Kidney glomerular epithelial cell (primary cell): ENCODE measurements at regions not wholly inside any gene's neighbourhood (a gene's known extent, or its start where the extent isn't known, plus 50 kb on each side); places are given as distances from the start of the nearest gene placed in this dataset.

Experiments
- DNase-seq: peaks from one replicate; lab custom pipeline; 2025; lab: John Stamatoyannopoulos, UW

DNA sequence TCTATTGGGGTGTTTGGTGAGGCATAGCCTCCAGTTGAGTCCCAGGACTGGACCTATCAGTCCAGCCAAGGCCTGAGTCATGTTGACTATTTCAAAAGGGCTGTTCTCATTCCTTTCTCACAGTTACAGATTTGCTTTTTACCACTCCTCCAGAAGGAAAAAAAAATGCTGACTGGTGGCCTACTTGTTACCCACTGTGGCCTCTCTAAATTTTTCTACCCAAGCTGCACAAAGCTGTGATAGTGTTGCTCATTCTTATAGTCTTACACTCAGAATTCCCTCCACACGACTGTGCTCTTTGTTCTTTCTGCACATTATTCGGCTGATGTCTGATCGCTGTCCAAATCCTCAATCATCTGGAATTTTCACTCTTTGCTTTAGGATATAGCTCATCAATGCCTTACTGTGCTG lies 1142.2 kb downstream of the IGSF11 start:
- DNase-seq = peak; percentile 34

DNA sequence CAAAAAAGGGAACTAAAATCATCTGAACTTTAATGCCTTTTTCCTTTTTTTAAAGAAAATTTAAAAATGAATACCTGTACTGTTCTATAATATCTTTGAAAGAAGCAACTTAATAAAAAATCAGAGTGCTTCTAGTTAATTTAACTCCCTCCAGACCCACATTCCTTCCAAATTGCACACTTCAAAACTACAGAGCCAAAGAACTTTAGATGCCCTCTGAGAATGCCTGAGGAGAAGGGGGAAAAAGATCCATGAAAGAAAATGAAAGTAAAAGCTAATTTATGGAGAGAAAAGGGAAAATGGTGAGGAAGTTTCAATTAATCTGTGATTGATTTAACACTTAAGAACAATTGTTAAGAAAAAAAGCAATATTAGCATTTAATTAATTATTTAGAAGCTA lies 1141.6 kb downstream of the IGSF11 start:
- DNase-seq = no peak

DNA sequence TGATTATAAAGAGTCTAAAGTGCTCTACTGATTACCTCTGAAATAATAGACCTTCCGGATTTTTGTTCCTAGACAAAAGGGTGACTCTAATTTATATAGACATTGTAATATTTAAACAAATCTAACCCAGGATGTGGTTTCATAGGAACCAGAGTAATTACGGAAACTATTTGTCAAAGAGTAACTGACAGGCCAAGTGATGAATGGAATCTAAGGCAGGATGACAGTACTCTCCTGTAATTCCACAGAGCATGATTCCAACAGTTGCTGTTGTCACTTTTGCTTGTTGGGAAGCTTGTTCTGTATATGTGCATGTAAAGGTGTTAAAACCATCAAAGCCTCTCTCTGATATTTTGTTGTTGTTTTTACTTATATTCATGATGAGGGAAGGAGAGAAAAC lies 1141.0 kb downstream of the IGSF11 start:
- DNase-seq = peak; percentile 38

DNA sequence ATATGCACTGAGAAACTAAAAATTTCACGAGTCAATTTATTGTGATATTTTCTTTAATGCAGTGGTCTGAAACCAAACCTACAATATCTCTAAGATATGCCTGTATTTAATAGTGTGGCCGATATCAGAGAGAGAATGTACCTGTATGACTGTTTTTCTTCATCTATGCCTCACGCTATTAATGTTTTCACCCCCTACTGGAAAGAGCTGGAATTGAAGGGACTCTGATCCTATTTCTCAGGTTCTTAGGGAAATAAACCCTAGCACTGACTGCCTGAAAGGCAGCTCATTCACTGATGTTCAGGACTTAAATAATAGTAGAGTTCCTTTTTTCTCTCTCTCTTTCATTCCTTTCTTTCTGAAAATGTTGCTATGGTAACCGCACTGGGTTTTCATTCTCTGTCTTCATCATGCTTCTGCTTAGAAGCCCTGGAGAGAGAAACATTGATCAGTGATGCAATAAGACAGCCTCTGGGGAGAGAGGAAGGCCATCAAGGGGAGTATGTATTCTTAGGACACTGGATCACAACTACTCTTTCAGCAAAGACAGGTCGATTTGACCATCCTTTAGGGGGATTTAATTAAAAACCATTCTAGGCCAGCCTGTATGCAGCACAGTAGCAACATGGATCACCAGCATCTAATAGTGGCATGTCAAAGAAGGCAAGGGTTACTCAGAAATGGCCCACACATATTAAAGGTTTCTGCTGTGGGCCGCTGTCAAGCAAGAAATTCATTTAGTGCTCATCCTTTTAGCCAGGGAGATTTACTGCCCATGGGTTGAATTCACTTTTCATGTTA lies 1135.7 kb downstream of the IGSF11 start:
- no peak for DNase-seq

DNA sequence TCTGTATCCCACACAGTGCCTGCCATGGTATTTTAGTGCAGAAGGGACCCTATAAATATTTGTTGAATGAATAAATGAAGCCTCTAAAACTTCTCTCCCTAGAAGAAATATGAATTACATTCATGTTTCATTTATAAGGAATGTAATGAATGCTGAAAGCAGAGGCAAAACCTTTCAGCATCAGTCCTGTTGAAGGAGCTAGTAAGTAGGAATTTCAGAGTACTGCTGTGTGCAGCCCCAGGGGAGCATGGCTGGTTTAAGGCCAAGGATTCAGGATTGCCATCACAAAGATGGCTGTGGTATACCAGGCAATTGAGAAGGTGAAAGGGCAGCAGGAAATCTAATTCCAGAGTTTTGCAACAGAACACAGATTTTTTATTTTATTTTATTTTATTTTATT lies 1131.4 kb downstream of the IGSF11 start:
- DNase-seq = no peak

DNA sequence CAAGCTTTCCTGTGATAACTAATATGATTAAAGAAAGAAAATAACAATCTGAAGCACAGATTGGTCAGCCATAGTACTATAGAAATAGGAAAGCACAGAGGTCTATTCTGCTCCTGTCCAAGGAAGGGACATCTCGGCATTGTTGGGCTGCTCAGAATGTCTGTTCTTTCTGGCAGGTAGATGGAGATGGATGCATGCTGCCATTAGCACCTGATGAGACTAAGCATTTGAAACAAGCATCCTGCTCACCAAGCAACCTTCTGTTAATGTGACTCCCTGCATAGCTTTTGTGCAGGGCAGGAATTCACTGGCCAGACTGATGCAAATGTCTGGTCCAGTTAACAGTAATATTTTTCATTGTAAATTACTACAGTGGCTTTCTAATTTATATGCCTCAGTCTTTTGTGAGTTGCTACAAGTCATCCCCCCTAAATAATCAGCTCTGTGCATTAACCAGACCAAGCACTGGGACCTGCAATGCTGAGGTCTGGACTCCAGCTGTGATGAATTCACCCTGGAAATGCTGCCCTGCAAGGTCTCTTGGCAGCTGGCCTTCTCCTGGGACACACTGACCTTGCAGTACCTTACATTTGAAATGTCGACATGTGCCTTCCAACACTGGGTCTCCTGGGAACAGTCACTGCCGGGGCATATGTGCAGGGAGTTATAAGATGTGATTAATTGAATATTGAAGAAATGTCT lies 1123.7 kb downstream of the IGSF11 start:
- no peak for DNase-seq

DNA sequence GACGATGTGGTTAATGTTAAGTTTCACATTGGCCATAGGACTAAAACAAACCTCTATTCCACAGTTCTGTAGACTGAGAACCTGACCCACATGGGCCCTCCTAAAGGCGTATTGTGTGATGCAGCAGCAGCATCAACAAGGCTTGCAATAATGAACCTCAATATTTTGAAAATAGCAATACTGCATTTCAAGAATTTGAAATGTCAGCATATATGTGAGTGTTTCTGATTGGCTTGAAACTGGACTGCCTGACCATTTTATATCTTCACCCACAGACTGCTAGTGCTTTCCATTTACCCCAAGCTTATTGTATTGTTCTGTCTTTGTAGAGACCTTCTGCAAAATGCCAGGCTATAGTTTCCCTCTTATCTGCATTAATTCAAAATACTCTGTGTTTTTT lies 1122.3 kb downstream of the IGSF11 start:
- DNase-seq = no peak

DNA sequence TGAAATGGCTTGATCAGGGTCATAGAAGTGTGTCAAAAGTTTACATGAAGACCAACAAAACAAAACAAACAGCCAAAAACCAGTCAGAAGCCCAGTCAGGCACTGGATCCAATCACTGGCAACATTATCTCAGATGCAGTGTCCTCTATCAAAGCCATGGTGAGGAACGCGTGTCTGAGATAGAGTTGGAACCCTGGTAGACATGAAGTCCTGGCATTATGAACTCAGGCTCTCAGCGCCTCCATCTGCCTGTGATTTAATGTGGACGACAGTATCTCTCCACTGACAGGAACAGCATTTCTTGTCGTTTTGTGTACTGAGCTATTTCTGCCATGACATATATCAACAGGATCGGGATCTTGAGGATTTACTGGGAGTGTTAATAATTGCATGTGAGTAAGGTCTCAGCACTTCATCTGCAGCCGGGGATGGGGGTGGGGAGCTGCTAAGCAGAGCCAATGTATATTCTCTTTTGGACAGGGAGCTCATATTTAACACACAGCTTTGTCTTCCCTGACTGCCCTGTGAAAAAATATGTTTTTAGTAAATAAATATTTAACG lies 1120.0 kb downstream of the IGSF11 start:
- DNase-seq = no peak

DNA sequence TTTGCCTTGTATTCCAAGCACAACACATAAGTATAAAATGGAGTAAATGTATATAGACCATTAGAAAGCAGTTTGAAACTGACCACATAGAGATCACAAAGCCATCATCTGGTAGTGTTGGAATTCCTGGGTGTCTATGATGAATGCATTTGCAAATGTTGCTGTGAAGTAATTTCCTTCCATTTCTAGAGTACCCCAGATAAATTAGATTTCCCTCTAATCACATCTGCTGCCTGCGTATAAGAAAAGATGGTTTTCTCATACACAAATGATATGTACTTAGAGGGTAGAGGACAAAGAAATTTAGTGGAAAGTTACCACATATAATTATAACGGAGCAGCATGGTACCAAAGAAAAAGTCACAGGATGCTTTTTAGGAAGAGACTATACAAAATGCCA lies 1117.8 kb downstream of the IGSF11 start:
- no peak for DNase-seq

DNA sequence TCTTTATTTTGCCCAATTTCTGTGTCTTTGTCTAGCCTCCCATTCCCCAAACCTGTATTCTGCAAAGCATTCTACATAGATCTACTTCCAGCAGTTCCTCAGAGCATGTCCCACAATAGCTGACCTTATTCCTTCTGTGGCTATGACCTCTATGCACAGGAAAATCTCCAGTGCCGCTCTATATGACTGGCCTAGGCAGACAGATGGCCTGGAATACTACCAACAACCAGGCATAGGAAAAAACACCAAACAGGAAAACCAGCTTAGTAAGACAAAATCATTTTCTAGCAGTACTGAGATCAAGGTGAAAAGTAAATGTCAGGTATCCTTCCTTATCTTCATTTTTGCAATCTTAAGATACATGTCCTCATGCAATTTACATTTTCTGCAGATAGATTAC lies 1115.0 kb downstream of the IGSF11 start:
- no peak for DNase-seq

DNA sequence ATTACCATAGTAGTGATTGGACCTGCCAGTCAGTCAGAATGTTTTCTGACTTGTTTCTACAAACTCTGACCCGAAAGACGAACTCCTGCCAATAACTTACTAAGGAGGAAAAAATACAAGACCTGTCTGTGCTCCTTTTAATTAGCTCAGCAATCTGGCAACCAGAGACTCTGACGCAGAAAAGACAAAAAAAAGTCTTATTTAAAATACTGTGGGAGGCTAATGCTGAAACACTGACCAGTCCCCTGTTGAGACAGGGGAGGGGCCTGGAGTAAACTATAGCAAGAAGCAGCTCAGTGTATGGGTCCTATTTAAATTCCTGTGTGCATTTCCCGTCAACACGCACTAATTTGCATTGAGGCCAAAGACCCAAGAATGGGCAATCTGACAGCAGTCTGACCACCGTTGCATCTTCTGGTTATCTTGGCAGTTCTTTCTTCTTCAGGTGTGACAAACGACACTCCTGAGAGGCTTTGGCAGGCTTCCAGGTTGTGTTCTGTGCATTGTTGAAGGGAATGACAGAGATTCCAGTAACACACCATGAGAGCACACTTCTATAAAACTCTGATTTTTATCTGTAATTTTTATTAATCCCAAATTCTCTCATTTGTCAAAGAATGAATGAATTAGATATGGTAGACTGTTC lies 1114.3 kb downstream of the IGSF11 start:
- no peak for DNase-seq

DNA sequence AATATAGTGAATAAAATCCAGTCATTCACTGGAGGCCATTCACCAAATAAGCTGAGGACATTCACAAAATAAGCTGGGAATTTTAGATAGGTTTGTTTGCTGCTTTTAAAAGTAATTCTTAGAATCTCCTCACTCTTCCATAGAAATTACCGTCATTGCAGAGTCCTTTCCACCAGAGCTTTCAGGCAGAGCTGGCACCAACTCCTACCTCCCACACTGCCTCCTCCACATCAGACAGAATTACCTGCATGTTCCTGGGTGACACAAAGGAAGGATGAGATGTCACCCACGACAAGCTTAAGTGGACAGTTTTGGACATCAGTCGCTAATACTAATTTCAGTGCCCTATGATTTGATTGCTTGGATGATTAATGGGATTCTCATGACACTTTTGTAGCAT lies 1113.2 kb downstream of the IGSF11 start:
- no peak for DNase-seq

DNA sequence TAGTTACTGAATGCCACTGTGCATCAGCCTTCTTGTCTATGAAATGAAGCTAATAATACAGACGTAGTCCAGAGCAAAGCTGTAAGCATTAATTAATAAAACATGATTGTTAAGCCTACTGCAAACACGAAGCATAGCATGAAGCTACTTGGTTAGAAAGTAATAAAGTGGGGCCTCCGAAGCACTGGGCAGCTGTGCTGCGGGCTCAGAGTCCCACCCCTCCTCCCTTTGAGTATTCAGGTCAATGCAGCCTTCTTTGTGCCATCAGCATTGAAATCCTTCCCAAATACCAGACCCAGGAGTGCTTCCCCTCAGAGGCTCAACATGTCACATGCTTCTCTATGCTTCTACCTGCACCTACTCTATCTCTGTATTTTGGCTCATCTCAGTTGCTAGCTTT lies 1112.6 kb downstream of the IGSF11 start:
- DNase-seq = no peak

DNA sequence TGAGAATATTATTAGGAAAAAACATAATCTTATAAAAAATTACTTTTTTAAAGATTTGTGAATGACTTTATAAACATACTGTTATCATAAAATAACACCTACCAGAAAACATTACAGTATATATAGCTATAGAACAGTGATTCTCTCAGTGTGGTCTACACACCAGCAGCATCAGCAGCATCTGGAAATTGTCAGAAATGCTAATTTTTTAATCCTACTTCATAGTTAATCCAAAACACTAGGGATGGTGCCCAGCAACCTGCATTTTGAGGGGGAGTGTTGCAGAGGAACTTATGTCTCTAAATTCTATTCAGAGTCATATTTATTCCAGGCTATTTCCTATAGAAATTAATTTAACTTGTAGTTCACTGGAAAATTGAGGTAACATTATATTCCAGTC lies 1107.8 kb downstream of the IGSF11 start:
- no peak for DNase-seq

DNA sequence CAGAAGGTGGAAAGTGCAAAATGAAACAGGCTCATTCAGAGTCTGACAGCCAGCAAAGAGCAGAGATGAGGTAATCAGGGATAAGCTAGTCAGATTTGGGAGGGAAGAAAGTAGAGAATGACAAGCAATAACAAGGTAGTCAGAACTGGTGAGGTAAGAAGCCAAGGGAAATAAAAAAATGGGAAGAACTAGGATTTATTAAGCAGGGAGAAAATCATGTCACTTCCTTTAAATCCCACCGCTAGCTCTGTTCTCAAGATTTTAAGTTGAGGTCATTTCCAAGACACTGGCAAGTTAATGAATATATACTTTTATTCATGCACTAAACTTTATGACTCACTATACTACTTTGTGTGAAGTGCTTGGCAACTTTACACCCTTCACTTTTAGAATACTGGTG lies 1106.8 kb downstream of the IGSF11 start:
- peak; percentile 75 for DNase-seq

DNA sequence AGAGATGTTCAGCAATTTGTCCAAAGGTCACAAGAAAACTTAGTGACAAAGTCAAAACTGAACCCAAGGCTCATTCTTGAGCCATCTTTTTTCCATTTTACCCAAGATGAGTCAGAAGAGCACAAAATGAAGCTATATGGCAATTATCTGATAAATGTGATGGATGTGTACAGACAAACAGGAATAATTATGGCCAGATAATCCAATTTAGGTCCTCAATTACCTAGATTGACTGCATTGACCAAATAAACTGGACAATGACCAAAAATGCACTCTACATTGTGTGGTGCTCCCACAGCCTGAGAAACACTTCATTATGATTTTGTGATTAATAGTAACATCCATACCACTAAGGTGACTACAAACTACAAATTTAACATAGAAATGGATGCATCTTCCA lies 1105.8 kb downstream of the IGSF11 start:
- DNase-seq = no peak

DNA sequence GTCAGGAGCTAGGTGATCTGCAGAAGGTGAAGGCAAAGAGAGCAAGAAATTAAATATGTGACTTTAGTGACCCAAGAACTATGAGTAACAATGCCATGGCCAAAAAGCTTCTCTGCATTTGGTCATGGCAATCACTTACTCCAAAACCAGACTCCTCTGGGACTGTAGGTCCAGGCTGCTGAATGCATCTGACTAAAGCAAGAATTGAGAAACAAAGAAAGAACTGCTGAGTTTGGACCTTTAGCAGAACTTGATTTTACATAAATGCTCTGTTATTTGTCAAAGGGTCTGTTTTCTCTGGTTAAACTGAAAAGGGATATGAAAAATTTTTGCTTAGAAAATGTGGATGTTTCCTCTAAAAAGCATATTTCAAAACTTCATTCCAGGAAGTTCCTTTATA lies 1102.2 kb downstream of the IGSF11 start:
- DNase-seq = no peak

DNA sequence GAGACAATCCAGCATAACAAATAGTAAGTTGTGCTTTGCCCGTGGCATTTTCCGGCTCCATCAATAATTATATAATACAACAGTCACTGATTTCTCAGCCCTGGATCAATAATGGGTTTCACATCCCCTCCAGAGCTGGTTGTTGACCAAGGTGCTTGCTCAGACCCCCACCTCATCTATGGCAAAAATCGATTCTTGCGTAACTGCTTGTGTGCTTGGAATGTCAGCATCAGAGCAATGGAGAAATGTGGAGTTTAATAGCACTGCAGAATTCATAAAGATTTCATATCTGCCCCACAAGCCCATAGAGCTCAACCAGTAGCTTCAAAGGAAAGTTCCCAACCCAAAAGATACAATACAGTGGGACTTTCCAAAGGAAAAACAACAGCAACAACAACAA lies 1098.5 kb downstream of the IGSF11 start:
- DNase-seq = no peak

DNA sequence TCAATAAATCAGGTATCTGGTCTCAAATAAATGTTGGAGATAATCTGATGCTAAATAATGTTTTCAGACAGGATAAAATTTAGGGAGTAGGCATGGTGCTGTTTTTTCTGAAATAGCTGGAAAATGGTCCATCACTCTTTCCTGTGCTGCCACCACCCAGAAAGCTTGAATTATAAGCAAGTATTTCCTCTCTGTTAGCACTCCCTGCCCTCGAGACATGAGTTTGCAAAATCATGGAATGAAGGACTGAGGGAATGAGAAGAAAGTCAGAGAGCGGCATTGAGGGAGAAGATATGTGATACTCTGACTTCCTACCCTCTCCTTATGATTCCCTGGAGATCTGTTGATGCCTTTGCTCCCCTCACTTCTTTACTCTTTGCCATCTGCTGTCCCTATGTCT lies 1095.7 kb downstream of the IGSF11 start:
- DNase-seq = no peak

DNA sequence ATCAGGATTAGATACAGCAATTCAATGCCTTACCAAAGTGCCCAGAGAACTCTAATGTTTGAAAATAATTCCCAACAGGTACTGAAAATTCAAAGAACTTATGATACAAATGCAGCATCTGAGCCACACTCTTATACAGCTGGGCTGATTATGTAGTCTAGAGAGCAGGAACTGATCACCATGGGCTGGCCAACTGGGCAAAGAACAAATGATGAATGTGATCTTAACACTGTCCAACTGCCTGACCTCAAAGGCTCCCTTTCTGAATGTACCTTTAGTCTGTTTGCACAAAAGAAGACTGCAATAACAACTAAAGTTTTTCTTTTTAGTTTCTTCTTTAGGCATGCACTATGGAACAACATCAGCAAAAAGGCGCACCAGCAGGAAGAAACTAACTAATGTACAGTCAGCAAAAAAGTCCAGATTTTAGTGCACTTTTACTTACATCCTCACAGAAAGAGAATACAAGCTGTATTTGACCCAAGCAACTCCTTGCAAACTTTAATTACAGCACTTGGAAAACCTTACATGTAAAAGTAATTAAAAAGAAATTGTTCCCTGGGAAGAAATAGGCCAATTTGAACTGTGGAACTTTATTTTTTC lies 1095.1 kb downstream of the IGSF11 start:
- DNase-seq = no peak

DNA sequence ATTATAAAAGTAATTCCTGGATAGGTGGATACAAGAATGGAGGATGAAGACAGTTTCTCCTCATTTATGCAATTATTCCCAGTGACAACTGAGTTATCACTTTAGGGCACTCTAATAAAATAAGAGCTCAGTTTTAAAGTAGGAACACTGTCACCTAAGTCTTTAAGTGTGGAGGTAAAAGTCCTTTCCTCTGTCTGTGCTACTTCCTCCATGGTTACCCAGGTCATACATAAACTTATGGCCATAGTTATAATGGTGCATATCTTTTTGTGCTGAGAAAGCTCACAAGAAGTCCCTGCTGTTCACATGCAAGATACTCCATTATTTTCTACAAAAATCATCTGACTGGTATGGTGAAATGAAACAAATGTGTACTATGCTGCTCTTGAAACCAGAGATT lies 1093.6 kb downstream of the IGSF11 start:
- no peak for DNase-seq

DNA sequence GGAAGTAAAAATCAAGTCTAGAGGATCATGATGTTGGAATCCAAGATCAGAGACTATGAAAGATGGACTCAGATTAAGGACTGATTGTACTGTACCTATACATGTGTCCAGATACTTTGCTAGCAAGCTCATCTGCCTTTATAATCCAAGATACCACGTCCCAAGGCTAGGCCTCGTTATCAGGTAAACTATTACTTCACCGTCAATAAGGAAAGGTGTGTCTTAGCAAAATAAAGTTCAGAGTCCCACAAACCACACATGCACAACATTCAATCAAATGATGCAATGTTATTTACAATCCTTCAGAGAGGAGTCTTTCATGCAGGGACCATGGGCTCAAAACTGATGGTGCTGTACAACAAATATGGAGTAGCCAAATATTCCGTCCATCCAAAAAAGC lies 1092.9 kb downstream of the IGSF11 start:
- no peak for DNase-seq

DNA sequence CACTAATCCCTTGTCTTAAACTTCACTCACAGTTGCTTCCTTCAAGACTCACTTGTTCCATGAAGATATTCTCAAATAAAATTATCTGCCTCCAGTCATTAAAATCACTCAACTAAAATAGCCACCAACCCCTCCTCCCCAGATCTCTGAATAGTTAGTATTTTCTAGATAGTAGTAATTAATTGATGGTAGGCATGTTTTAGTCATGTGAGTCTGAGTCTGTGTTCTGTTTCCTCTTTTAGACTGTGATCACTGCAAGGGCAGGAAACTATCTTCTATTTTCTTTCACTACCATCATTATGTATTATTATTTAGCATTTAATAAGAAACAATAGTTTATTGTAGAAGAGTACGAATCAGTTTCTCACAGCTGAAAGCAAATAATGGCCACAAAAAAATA lies 1080.5 kb downstream of the IGSF11 start:
- no peak for DNase-seq
